C4-2B (cell line): ENCODE measurements at regions not wholly inside any gene's neighbourhood (a gene's known extent, or its start where the extent isn't known, plus 50 kb on each side); places are given as distances from the start of the nearest gene placed in this dataset.

ENCODE experiments used
- H3K27ac ChIP-seq: fragments of 450-650 bp; 2 replicates; pipeline ENCODE4 v1.5.1; 2017
- CTCF ChIP-seq: fragments of 450-650 bp; conservative IDR thresholded peaks from 2 replicates; pipeline ENCODE4 v1.5.1; 2017; ENCODE audit warnings: mild to moderate bottlenecking
- ZFX ChIP-seq: fragments of 450-650 bp; IDR thresholded peaks from 2 replicates; pipeline ENCODE4 v1.6.1; 2017

GRCh38 chr1:80212948-80213347, 1206.4 kb upstream of the ADGRL4 start:
- no peak for TF ChIP-seq ZFX
- TF ChIP-seq CTCF: no peak
- H3K27ac ChIP-seq: no peak overlapping the region

- TF ChIP-seq CTCF (no peak), ZFX (no peak)
These were observed 1205.3 kb upstream of the ADGRL4 start for GRCh38 chr1:80211691-80212380.

GRCh38 chr1:80202118-80202517, 1195.6 kb upstream of the ADGRL4 start:
- H3K27ac ChIP-seq: no peak overlapping the region
- no peak for TF ChIP-seq ZFX
- no peak for TF ChIP-seq CTCF

More at GRCh38 chr1:80211691-80212380, 1205.3 kb upstream of the ADGRL4 start:
- H3K27ac ChIP-seq: no peak overlapping the region

- TF ChIP-seq ZFX (no peak), CTCF (no peak)
- no peak overlapping the region for H3K27ac ChIP-seq
These were observed 1187.7 kb upstream of the ADGRL4 start for GRCh38 chr1:80194221-80194620.

DNA sequence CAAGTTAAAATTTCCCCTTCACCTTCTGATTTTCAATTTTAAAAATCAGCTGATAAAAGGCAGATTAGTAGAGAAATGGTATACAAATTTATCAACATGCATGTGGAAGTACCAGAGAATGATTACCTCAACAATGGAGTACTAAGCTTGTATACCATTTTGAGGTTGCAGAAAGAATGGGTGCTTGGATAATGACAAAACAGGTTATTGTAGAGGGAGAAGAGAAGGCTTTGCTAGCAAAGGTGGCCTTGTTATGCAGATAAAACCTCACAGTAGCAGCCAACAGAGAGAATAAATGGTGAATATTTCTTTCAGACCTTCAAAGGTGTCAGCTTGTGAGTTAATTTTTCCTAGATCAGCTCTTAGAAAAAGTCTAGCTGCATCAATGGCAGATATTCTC, 1174.9 kb upstream of the ADGRL4 start:
- TF ChIP-seq ZFX (no peak), CTCF (no peak)
- no peak overlapping the region for H3K27ac ChIP-seq

DNA sequence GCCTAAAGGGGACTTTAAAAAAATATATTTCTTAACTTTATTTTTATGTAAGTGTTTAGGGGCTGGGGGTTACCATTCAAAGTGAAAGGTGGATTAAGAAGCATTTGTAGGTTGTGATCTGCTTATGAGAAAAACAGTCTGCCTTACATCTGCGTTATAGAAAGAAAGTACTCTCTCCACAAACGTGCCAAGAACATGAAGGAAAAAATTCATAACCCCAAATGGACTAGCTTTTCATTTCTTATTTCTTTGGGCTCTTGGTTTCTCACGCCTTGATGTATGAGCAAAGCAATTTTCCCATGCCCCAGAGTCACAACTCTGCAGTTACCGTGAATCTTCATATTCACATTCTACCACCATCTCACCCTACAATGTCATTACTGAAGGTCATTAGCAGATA, 1165.1 kb upstream of the ADGRL4 start:
- no peak overlapping the region for H3K27ac ChIP-seq
- TF ChIP-seq ZFX (no peak), CTCF (no peak)

GRCh38 chr1:80170811-80171485, 1164.4 kb upstream of the ADGRL4 start:
- no peak for TF ChIP-seq ZFX
- no peak for TF ChIP-seq CTCF
- no peak overlapping the region for H3K27ac ChIP-seq
